IMR-90 (cell line): ENCODE measurements at regions not wholly inside any gene's neighbourhood (a gene's known extent, or its start where the extent isn't known, plus 50 kb on each side); places are given as distances from the start of the nearest gene placed in this dataset.

Source experiments
- ATAC-seq: fragments of 200-7000 bp; cut with Tn5 transposase; 2 replicates; pipeline ENCODE4 v1.9.1; 2020; ENCODE audit warnings: low read depth, mild to moderate bottlenecking, moderate library complexity
- BruUV-seq: library from RNA; stranded (reverse); fragments of 400-500 nt; replicated peaks from 2 replicates; lab custom pipeline; 2021; lab: Mats Ljungman, UMichigan
- CTCF ChIA-PET: fragments of 300-600 bp; formaldehyde crosslinking; extraction: SDS; loops from one replicate; lab custom pipeline; 2021; ENCODE audit warnings: antibody characterized with exemption; lab: Yijun Ruan, JAX
- POLR2A ChIA-PET: fragments of 300-600 bp; sonication (Branson Sonifier 250); formaldehyde crosslinking; loops from one replicate; lab custom pipeline; 2022; ENCODE audit warnings: antibody characterized with exemption; ENCODE audit not compliant: unreplicated experiment; lab: Charles Lee
- DNase-seq: peaks from one replicate; pipeline ENCODE4 v3.0.0; 2013
- H2AFZ ChIP-seq: replicated peaks from 2 replicates; pipeline ENCODE3; 2013; ENCODE audit warnings: low read length, mild to moderate bottlenecking; ENCODE audit not compliant: poor library complexity
- H2AK5ac ChIP-seq: 2 replicates; pipeline ENCODE4 v1.6.1; 2013; ENCODE audit warnings: low read depth, low read length, inconsistent platforms
- H2AK9ac ChIP-seq: replicated peaks from 2 replicates; pipeline ENCODE3; 2013; ENCODE audit warnings: mild to moderate bottlenecking, low read depth, low read length, moderate library complexity; ENCODE audit not compliant: poor library complexity
- H2BK120ac ChIP-seq: 2 replicates; pipeline ENCODE4 v1.6.1; 2013; ENCODE audit warnings: low read depth, low read length, inconsistent platforms
- H2BK15ac ChIP-seq: 3 replicates; pipeline ENCODE4 v1.6.1; 2013; ENCODE audit warnings: low read depth, low read length, inconsistent platforms
- H2BK20ac ChIP-seq: 2 replicates; pipeline ENCODE4 v1.6.1; 2013; ENCODE audit warnings: low read depth, mild to moderate bottlenecking, inconsistent platforms, low read length, moderate library complexity
- H2BK5ac ChIP-seq: 2 replicates; pipeline ENCODE4 v1.6.1; 2013; ENCODE audit warnings: mild to moderate bottlenecking, low read depth, low read length, inconsistent platforms; ENCODE audit not compliant: poor library complexity, severe bottlenecking
- H3K14ac ChIP-seq: replicated peaks from 2 replicates; pipeline ENCODE4 v1.6.1; 2013; ENCODE audit warnings: low read depth, low read length, inconsistent platforms
- H3K18ac ChIP-seq: 2 replicates; pipeline ENCODE4 v1.6.1; 2013; ENCODE audit warnings: low read depth, low read length, control low read depth
- H3K23ac ChIP-seq: 2 replicates; pipeline ENCODE4 v1.6.1; 2013; ENCODE audit warnings: low read depth, low read length, inconsistent platforms
- H3K27ac ChIP-seq: 2 replicates; pipeline ENCODE4 v1.5.1; 2013; ENCODE audit warnings: mild to moderate bottlenecking, control low read depth, low read length; ENCODE audit not compliant: insufficient read depth
- H3K27me3 ChIP-seq: 2 replicates; pipeline ENCODE4 v1.6.1; 2013; ENCODE audit warnings: low read length; ENCODE audit not compliant: control insufficient read depth, insufficient read depth
- H3K36me3 ChIP-seq: 2 replicates; pipeline ENCODE4 v1.6.1; 2013; ENCODE audit warnings: low read length, mixed read lengths; ENCODE audit not compliant: control insufficient read depth, insufficient read depth
- H3K4ac ChIP-seq: 2 replicates; pipeline ENCODE4 v1.6.1; 2013; ENCODE audit warnings: low read depth, low read length, inconsistent platforms
- H3K4me1 ChIP-seq: 2 replicates; pipeline ENCODE4 v1.6.1; 2013; ENCODE audit warnings: low read length, mixed read lengths; ENCODE audit not compliant: control insufficient read depth, insufficient read depth
- H3K4me2 ChIP-seq: 2 replicates; pipeline ENCODE4 v1.6.1; 2013; ENCODE audit warnings: low read depth, mild to moderate bottlenecking, control low read depth, low read length, moderate library complexity
- H3K4me3 ChIP-seq: 2 replicates; pipeline ENCODE4 v1.5.1; 2013; ENCODE audit warnings: low read depth, mild to moderate bottlenecking, control low read depth, low read length, moderate library complexity; ENCODE audit not compliant: insufficient read depth
- H3K56ac ChIP-seq: 2 replicates; pipeline ENCODE4 v1.6.1; 2013; ENCODE audit warnings: low read length, inconsistent platforms; ENCODE audit not compliant: insufficient read depth; ENCODE audit errors: extremely low read depth
- H3K79me1 ChIP-seq, 2 experiments: 2 replicates each; pipeline ENCODE4 v1.6.1; 2013; ENCODE audit warnings: low read length in 2 of 2, inconsistent platforms in 1 of 2, low read depth in 1 of 2
- H3K9ac ChIP-seq: 2 replicates; pipeline ENCODE4 v1.6.1; 2013; ENCODE audit warnings: low read depth, low read length, control low read depth
- H3K9me1 ChIP-seq: 2 replicates; pipeline ENCODE4 v1.6.1; 2013; ENCODE audit warnings: low read length, inconsistent platforms; ENCODE audit not compliant: insufficient read depth
- H3K9me3 ChIP-seq: 2 replicates; pipeline ENCODE4 v1.6.1; 2013; ENCODE audit warnings: low read length; ENCODE audit not compliant: control insufficient read depth, insufficient read depth
- H4K20me1 ChIP-seq: 2 replicates; pipeline ENCODE4 v1.6.1; 2013; ENCODE audit warnings: low read length, inconsistent platforms; ENCODE audit not compliant: insufficient read depth
- H4K5ac ChIP-seq: 2 replicates; pipeline ENCODE4 v1.6.1; 2013; ENCODE audit warnings: mild to moderate bottlenecking, low read depth, low read length, control low read depth
- H4K8ac ChIP-seq, 2 experiments: 2 replicates each; pipeline ENCODE4 v1.6.1; 2013; ENCODE audit warnings: low read depth in 2 of 2, low read length in 2 of 2, control low read depth in 1 of 2, inconsistent platforms in 1 of 2
- H4K91ac ChIP-seq: 2 replicates; pipeline ENCODE4 v1.6.1; 2013; ENCODE audit warnings: low read depth, low read length, inconsistent platforms; ENCODE audit not compliant: insufficient read depth
- BHLHE40 ChIP-seq: fragments of 150-350 bp; IDR thresholded peaks from 2 replicates; pipeline ENCODE4 v1.6.1; 2016; ENCODE audit warnings: mild to moderate bottlenecking, low read depth, low read length
- CEBPB ChIP-seq: IDR thresholded peaks from 2 replicates; pipeline ENCODE4 v1.6.1; 2012; ENCODE audit warnings: low read depth, low read length, improper control_type of control experiment
- CHD1 ChIP-seq: IDR thresholded peaks from 2 replicates; pipeline ENCODE4 v1.6.1; 2012; ENCODE audit warnings: low read depth, low read length, improper control_type of control experiment
- CTCF ChIP-seq: conservative IDR thresholded peaks from 2 replicates; pipeline ENCODE4 v1.5.1; 2012; ENCODE audit warnings: mild to moderate bottlenecking, low read depth, low read length, improper control_type of control experiment
- ELK1 ChIP-seq: fragments of 150-350 bp; IDR thresholded peaks from 2 replicates; pipeline ENCODE4 v1.6.1; 2016; ENCODE audit warnings: low read depth, mild to moderate bottlenecking, low read length, moderate library complexity, borderline replicate concordance
- FOS ChIP-seq: fragments of 150-350 bp; IDR thresholded peaks from 2 replicates; pipeline ENCODE4 v1.6.1; 2016; ENCODE audit warnings: low read depth, low read length
- MAFK ChIP-seq: IDR thresholded peaks from 2 replicates; pipeline ENCODE4 v1.6.1; 2012; ENCODE audit warnings: low read depth, low read length, improper control_type of control experiment
- MAZ ChIP-seq: IDR thresholded peaks from 2 replicates; pipeline ENCODE4 v1.6.1; 2012; ENCODE audit warnings: low read depth, mild to moderate bottlenecking, low read length, improper control_type of control experiment, moderate library complexity, borderline replicate concordance
- MXI1 ChIP-seq: IDR thresholded peaks from 2 replicates; pipeline ENCODE4 v1.6.1; 2012; ENCODE audit warnings: low read depth, mild to moderate bottlenecking, low read length, moderate library complexity, borderline replicate concordance
- NFE2L2 ChIP-seq: fragments of 150-350 bp; IDR thresholded peaks from 2 replicates; pipeline ENCODE4 v1.6.1; 2016; ENCODE audit warnings: low read depth, mild to moderate bottlenecking, low read length
- POLR2A ChIP-seq: IDR thresholded peaks from 2 replicates; pipeline ENCODE4 v1.6.1; 2012; ENCODE audit warnings: mild to moderate bottlenecking, low read depth, low read length
- RAD21 ChIP-seq: IDR thresholded peaks from 2 replicates; pipeline ENCODE4 v1.6.1; 2012; ENCODE audit warnings: low read length, improper control_type of control experiment
- RCOR1 ChIP-seq: IDR thresholded peaks from 2 replicates; pipeline ENCODE4 v1.6.1; 2012; ENCODE audit warnings: mild to moderate bottlenecking, low read length, improper control_type of control experiment; ENCODE audit not compliant: insufficient replicate concordance
- RFX5 ChIP-seq: IDR thresholded peaks from 2 replicates; pipeline ENCODE4 v1.8.0; 2012; ENCODE audit warnings: low read depth, mild to moderate bottlenecking, low read length, moderate library complexity
- SMC3 ChIP-seq: fragments of 150-350 bp; IDR thresholded peaks from 2 replicates; pipeline ENCODE4 v1.6.1; 2016; ENCODE audit warnings: low read depth, mild to moderate bottlenecking, antibody characterized with exemption, low read length, moderate library complexity
- USF2 ChIP-seq: fragments of 150-350 bp; IDR thresholded peaks from 2 replicates; pipeline ENCODE4 v1.6.1; 2017; ENCODE audit warnings: mild to moderate bottlenecking, antibody characterized with exemption, low read length, low read depth
- WGBS, 2 experiments: methylation state at CpG; one replicate each; pipeline versions ENCODE4 v1.1.5 to v1.1.7; 2013; ENCODE audit warnings: missing lambda C conversion rate in 2 of 2; ENCODE audit not compliant: insufficient read length in 1 of 2; ENCODE audit errors: extremely low coverage in 2 of 2; 5-methylcytosine and 5-hydroxymethylcytosine counted together
- dilution Hi-C: fragments of 300-500 bp; cut with HindIII; formaldehyde crosslinking; loops from one replicate; pipeline ENCODE4 v1.14.3; 2018; ENCODE audit warnings: low sequenced_read_pairs; ENCODE audit not compliant: unreplicated experiment
- in situ Hi-C: fragments of 300-500 bp; cut with MboI; formaldehyde crosslinking; loops from 3 replicates; pipeline ENCODE4 v1.14.3; 2019; ENCODE audit warnings: low sequenced_read_pairs, inconsistent platforms, mixed read lengths
- intact Hi-C: fragments of 100-400 bp; cut with micrococcal nuclease; formaldehyde crosslinking; loops from 2 replicates; pipeline ENCODE4 v1.10.0; 2022

- dilution Hi-C loops, result no loop called here
- no peak overlapping the region for H3K4ac ChIP-seq
- no peak overlapping the region for H2AK9ac ChIP-seq
- no peaks in the 10 kb centered on the region for H3K4me1 ChIP-seq
- no peak overlapping the region for H4K5ac ChIP-seq
- H2BK20ac ChIP-seq, result no peak overlapping the region
- no TSS peak for BruUV-seq
- H4K20me1 ChIP-seq, result no peaks in the 10 kb centered on the region
- no peak overlapping the region for H3K14ac ChIP-seq
- no peak overlapping the region for H2BK15ac ChIP-seq
- no peak for TF ChIP-seq SMC3
- no peak for TF ChIP-seq CEBPB
- no peak for TF ChIP-seq FOS
- no peak for TF ChIP-seq MAFK
- TF ChIP-seq RFX5, result no peak
- no peak for TF ChIP-seq RAD21
- no peak for TF ChIP-seq BHLHE40
- TF ChIP-seq CHD1, result no peak
- no peak for TF ChIP-seq MXI1
- TF ChIP-seq USF2, result no peak
- no peak for TF ChIP-seq ELK1
- no peak for TF ChIP-seq MAZ
- no peak for TF ChIP-seq RCOR1
- no peak for TF ChIP-seq CTCF
- TF ChIP-seq NFE2L2, result no peak
- no peak for TF ChIP-seq POLR2A
- H3K27me3 ChIP-seq, result no peaks in the 10 kb centered on the region
- ChIA-PET POLR2A (no interaction called here), CTCF (interaction anchor here (0.6 to 1.1 kb wide), 2 partner anchors 38 to 98 kb away, joined by 3 read pairs; no protein-coding TSS in a partner anchor)
- no peak overlapping the region for H4K91ac ChIP-seq
- peaks cover 3% of the 10 kb centered on the region; the same call in 1 of the 2 replicates for H3K9me3 ChIP-seq
- intact Hi-C loops, result no loop called here
- ATAC-seq (no peak), DNase-seq (no peak)
- no peak overlapping the region for H3K9ac ChIP-seq
- WGBS, 2 experiments, result 40% methylated on average over 1 of the region's 3 CpGs; no CpG with 5 or more reads in 1 of the 2 experiments
- H2BK5ac ChIP-seq, result no peak overlapping the region
- no peak overlapping the region for H4K8ac ChIP-seq
- no peak overlapping the region for H3K4me2 ChIP-seq
- H2BK120ac ChIP-seq, result no peak overlapping the region
- no peaks in the 10 kb centered on the region for H3K9me1 ChIP-seq
- H3K79me1 ChIP-seq, result no peaks in the 10 kb centered on the region
- no peak overlapping the region for H3K56ac ChIP-seq
- no peak overlapping the region for H3K18ac ChIP-seq
- no peak overlapping the region for H3K27ac ChIP-seq
- H2AFZ ChIP-seq, result no peak overlapping the region
- H3K36me3 ChIP-seq, result no peaks in the 10 kb centered on the region
- in situ Hi-C loops, result no loop called here
- H3K4me3 ChIP-seq, result no peak overlapping the region
- no peak overlapping the region for H2AK5ac ChIP-seq
- no peak overlapping the region for H3K23ac ChIP-seq
Observed at GRCh38 chr3:153343988-153344782, 182.2 kb downstream of the RAP2B start.
